Endothelial cell of umbilical vein (primary cell): ENCODE measurements at regions not wholly inside any gene's neighbourhood (a gene's known extent, or its start where the extent isn't known, plus 50 kb on each side); places are given as distances from the start of the nearest gene placed in this dataset.

Experiments
- BruUV-seq: library from RNA; stranded (reverse); fragments of 400-500 nt; replicated peaks from 2 replicates; lab custom pipeline; 2021; lab: Mats Ljungman, UMichigan
- CTCF ChIA-PET: fragments of 300-600, 350-600 bp; sonication (Branson Sonifier 250); formaldehyde crosslinking; loops from one replicate; lab custom pipeline; 2021; ENCODE audit warnings: antibody characterized with exemption, inconsistent platforms; lab: Charles Lee
- POLR2A ChIA-PET: fragments of 300-600, 350-600 bp; sonication (Branson Sonifier 250); formaldehyde crosslinking; loops from one replicate; lab custom pipeline; 2021; ENCODE audit warnings: antibody characterized with exemption, inconsistent platforms; lab: Charles Lee
- DNase-seq: peaks from one replicate; pipeline ENCODE4 v3.0.0-alpha.2; 2011; ENCODE audit warnings: low read depth, low spot score
- FAIRE-seq: peaks from 2 replicates; lab custom pipeline; 2011; peaks lifted over from hg19 to GRCh38; lab: Jason Lieb, UNC
- H2AFZ ChIP-seq: 2 replicates; pipeline ENCODE4 v1.6.0; 2012; ENCODE audit warnings: low read depth, low read length, control low read depth, inconsistent platforms
- H3K27ac ChIP-seq: 2 replicates; pipeline ENCODE4 v1.5.1; 2011; ENCODE audit warnings: low read depth, mild to moderate bottlenecking, control low read depth, low read length, moderate library complexity; ENCODE audit not compliant: insufficient read depth
- H3K27me3 ChIP-seq, 2 experiments: 2 replicates each; pipeline versions ENCODE4 v1.6.0 to v1.6.1; 2011; ENCODE audit warnings: low read length in 2 of 2, mixed read lengths in 1 of 2; ENCODE audit not compliant: control insufficient read depth in 2 of 2, insufficient read depth in 2 of 2
- H3K36me3 ChIP-seq, 2 experiments: 2 replicates in 1 of 2; 3 replicates in 1 of 2; pipeline ENCODE4 v1.5.1; 2011; ENCODE audit warnings: low read length in 2 of 2, mild to moderate bottlenecking in 1 of 2, moderate library complexity in 1 of 2; ENCODE audit not compliant: control insufficient read depth in 2 of 2, insufficient read depth in 2 of 2; ENCODE audit errors: extremely low read depth in 1 of 2
- H3K4me1 ChIP-seq: 3 replicates; pipeline ENCODE4 v1.5.1; 2011; ENCODE audit warnings: mild to moderate bottlenecking, low read length; ENCODE audit not compliant: control insufficient read depth, insufficient read depth; ENCODE audit errors: extremely low read depth
- H3K4me2 ChIP-seq: 2 replicates; pipeline ENCODE4 v1.6.1; 2011; ENCODE audit warnings: low read length, control low read depth, mixed read lengths; ENCODE audit not compliant: insufficient read depth
- H3K4me3 ChIP-seq, 3 experiments: fragments of 200-600 bp in 1 of 3; sonication (generic), shearing (Covaris generic) in 1 of 3; replicated peaks in 1 of 3; 2 replicates each; pipeline ENCODE4 v1.5.1; 2011 to 2016; ENCODE audit warnings: control low read depth in 3 of 3, low read length in 3 of 3, mild to moderate bottlenecking in 2 of 3, inconsistent platforms in 1 of 3, low read depth in 1 of 3, moderate library complexity in 1 of 3; ENCODE audit not compliant: insufficient read depth in 1 of 3
- H3K79me2 ChIP-seq: 2 replicates; pipeline ENCODE4 v1.6.0; 2012; ENCODE audit warnings: low read length, inconsistent platforms; ENCODE audit not compliant: control insufficient read depth, insufficient read depth
- H3K9ac ChIP-seq: replicated peaks from 2 replicates; pipeline ENCODE3; 2011; ENCODE audit warnings: low read length, control low read depth; ENCODE audit not compliant: insufficient read depth; ENCODE audit errors: extremely low read depth
- H3K9me1 ChIP-seq: replicated peaks from 3 replicates; pipeline ENCODE4 v1.6.0; 2011; ENCODE audit warnings: mild to moderate bottlenecking, low read length; ENCODE audit not compliant: control insufficient read depth, insufficient read depth; ENCODE audit errors: extremely low read depth
- H3K9me3 ChIP-seq: replicated peaks from 2 replicates; pipeline ENCODE4 v1.5.1; 2012; ENCODE audit warnings: low read length, inconsistent platforms; ENCODE audit not compliant: control insufficient read depth, insufficient read depth
- H4K20me1 ChIP-seq: replicated peaks from 2 replicates; pipeline ENCODE3; 2011; ENCODE audit warnings: mild to moderate bottlenecking, low read length; ENCODE audit not compliant: control insufficient read depth, insufficient read depth; ENCODE audit errors: extremely low read depth
- EZH2 ChIP-seq: IDR thresholded peaks from 2 replicates; pipeline ENCODE4 v1.6.1; 2012; ENCODE audit warnings: borderline replicate concordance, low read depth, mild to moderate bottlenecking, moderate library complexity, low read length, inconsistent platforms; ENCODE audit not compliant: severe bottlenecking
- FOS ChIP-seq: IDR thresholded peaks from 2 replicates; pipeline ENCODE4 v1.6.1; 2011; ENCODE audit warnings: mild to moderate bottlenecking, low read length, moderate library complexity, borderline replicate concordance; ENCODE audit not compliant: insufficient read depth
- GATA2 ChIP-seq: IDR thresholded peaks from 2 replicates; pipeline ENCODE4 v1.7.0; 2011; ENCODE audit warnings: low read depth, mild to moderate bottlenecking, moderate library complexity, mixed read lengths, low read length; ENCODE audit not compliant: insufficient read length, insufficient read depth
- JUN ChIP-seq: IDR thresholded peaks from 2 replicates; pipeline ENCODE4 v1.6.1; 2011; ENCODE audit warnings: borderline replicate concordance, low read depth; ENCODE audit not compliant: insufficient read length, insufficient read depth
- MYC ChIP-seq: IDR thresholded peaks from one replicate; pipeline ENCODE4 v1.6.1; 2011; ENCODE audit warnings: mild to moderate bottlenecking, low read depth, low read length
- POLR2A ChIP-seq: IDR thresholded peaks from 2 replicates; pipeline ENCODE4 v1.6.1; 2012; ENCODE audit warnings: low read depth, mild to moderate bottlenecking, control low read depth, low read length
- POLR2AphosphoS5 ChIP-seq: IDR thresholded peaks from 2 replicates; pipeline ENCODE4 v1.6.1; 2012; ENCODE audit warnings: low read depth, mild to moderate bottlenecking, control low read depth, low read length, moderate library complexity; ENCODE audit not compliant: insufficient read depth
- dilution Hi-C: fragments of 300-500 bp; cut with MboI; formaldehyde crosslinking; loops from one replicate; pipeline ENCODE4 v1.15.0; 2019; ENCODE audit warnings: low sequenced_read_pairs; ENCODE audit not compliant: extremely low pct_ligation_motif_present
- intact Hi-C: fragments of 100-400 bp; cut with micrococcal nuclease; formaldehyde crosslinking; loops from one replicate; pipeline ENCODE4 v1.10.0; 2022
- TF ChIP-seq, protein P1 (sequence below), 2 donors: IDR thresholded peaks; 1 replicate in 1 of 2; 2 replicates in 1 of 2; pipeline ENCODE4 v1.5.1; 2011; ENCODE audit warnings: low read length in 2 of 2, mild to moderate bottlenecking in 2 of 2, moderate library complexity in 2 of 2, control low read depth in 1 of 2, inconsistent platforms in 1 of 2, low read depth in 1 of 2; ENCODE audit not compliant: insufficient read depth in 1 of 2; ENCODE audit errors: extremely low read depth in 1 of 2
- TF ChIP-seq, protein P2 (sequence below): IDR thresholded peaks from 2 replicates; pipeline ENCODE4 v1.6.1; 2011; ENCODE audit not compliant: insufficient read depth, insufficient read length

DNA sequence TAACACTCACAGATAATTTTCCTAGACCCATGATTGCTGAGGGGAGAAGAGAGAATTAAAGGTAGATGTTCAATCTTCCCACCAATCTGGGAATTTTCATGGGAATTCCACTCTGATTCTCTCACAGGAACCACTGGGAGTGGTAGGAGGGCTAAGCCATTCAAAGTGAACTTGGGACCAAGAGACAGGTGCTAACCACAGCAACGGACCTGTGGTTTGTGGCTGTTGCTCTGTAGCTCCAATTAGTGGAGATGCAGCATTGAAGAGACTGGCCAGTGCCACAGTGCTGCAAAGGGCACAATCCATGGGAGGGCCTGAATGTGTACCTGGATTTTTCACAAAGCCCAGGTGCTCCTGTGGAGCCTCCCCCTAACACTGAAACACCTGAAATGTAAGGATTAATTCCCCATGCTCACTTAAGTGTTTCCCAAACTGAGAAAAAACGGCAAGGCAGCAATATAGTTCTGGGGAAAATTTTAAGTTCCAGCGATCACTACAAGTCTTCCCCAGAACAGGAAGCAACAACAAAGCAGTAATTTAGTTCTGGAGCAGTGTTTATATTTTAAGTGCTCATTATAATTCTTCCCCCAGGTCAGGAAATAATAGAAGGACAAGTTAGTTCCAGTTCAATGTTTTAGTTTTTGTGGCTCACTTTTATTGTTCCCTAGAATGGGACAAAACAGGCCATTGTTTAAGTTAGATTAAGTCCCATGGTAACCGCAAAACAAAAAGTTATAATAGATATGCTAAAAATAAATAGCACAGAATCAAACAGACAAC lies 1045.8 kb downstream of the CNTNAP5 start:
- intact Hi-C loops = no loop called here
- no peak overlapping the region for H3K9ac ChIP-seq
- no peaks in the 10 kb centered on the region for H3K79me2 ChIP-seq
- no TSS peak for BruUV-seq
- H3K9me3 ChIP-seq = no peaks in the 10 kb centered on the region
- H2AFZ ChIP-seq = no peak overlapping the region
- CTCF ChIA-PET = no interaction called here
- dilution Hi-C loops = no loop called here
- H3K9me1 ChIP-seq = no peaks in the 10 kb centered on the region
- POLR2A ChIA-PET = no interaction called here
- no peaks in the 10 kb centered on the region for H3K27me3 ChIP-seq
- H4K20me1 ChIP-seq = no peaks in the 10 kb centered on the region
- no peaks in the 10 kb centered on the region for H3K36me3 ChIP-seq
- H3K4me1 ChIP-seq = no peaks in the 10 kb centered on the region
- no peak overlapping the region for H3K27ac ChIP-seq
- no peak overlapping the region for H3K4me3 ChIP-seq
- TF ChIP-seq, protein P1, sequence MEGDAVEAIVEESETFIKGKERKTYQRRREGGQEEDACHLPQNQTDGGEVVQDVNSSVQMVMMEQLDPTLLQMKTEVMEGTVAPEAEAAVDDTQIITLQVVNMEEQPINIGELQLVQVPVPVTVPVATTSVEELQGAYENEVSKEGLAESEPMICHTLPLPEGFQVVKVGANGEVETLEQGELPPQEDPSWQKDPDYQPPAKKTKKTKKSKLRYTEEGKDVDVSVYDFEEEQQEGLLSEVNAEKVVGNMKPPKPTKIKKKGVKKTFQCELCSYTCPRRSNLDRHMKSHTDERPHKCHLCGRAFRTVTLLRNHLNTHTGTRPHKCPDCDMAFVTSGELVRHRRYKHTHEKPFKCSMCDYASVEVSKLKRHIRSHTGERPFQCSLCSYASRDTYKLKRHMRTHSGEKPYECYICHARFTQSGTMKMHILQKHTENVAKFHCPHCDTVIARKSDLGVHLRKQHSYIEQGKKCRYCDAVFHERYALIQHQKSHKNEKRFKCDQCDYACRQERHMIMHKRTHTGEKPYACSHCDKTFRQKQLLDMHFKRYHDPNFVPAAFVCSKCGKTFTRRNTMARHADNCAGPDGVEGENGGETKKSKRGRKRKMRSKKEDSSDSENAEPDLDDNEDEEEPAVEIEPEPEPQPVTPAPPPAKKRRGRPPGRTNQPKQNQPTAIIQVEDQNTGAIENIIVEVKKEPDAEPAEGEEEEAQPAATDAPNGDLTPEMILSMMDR (IDR thresholded peaks at IDR 0.05; ENCODE audit: extremely low read depth in 1 of 2, insufficient read depth in 1 of 2, low read depth in 1 of 2, low read length in 2 of 2) = no peak
- TF ChIP-seq FOS (no peak), MYC (no peak), EZH2 (no peak), POLR2AphosphoS5 (no peak), JUN (no peak), POLR2A (no peak), GATA2 (no peak)
- TF ChIP-seq, protein P2, sequence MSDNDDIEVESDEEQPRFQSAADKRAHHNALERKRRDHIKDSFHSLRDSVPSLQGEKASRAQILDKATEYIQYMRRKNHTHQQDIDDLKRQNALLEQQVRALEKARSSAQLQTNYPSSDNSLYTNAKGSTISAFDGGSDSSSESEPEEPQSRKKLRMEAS = no peak
- H3K4me2 ChIP-seq = no peak overlapping the region
- FAIRE-seq (no peak), DNase-seq (no peak)
